Kidney (tissue), 13 donors: ENCODE measurements at regions not wholly inside any gene's neighbourhood (a gene's known extent, or its start where the extent isn't known, plus 50 kb on each side); places are given as distances from the start of the nearest gene placed in this dataset.

Source experiments
- DNase-seq, 5 donors: peaks; one replicate each; pipeline ENCODE4 v3.0.0-alpha.2; 2013 to 2020
- FAIRE-seq: peaks from 2 replicates; lab custom pipeline; 2012; peaks lifted over from hg19 to GRCh38; lab: Jason Lieb, UNC
- H3K27ac ChIP-seq, 2 donors: one replicate each; pipeline ENCODE4 v1.7.0; 2013; ENCODE audit warnings: low read depth in 2 of 2, low read length in 2 of 2, inconsistent platforms in 1 of 2
- H3K27me3 ChIP-seq: one replicate; pipeline ENCODE4 v1.7.1; 2013; ENCODE audit warnings: low read length, inconsistent platforms; ENCODE audit not compliant: control insufficient read depth, insufficient read depth
- H3K36me3 ChIP-seq, 3 donors: one replicate each; pipeline versions ENCODE4 v1.7.0 to v1.7.1; 2013; ENCODE audit warnings: low read length in 3 of 3, control low read depth in 1 of 3, inconsistent platforms in 1 of 3; ENCODE audit not compliant: insufficient read depth in 3 of 3, control insufficient read depth in 2 of 3
- H3K4me1 ChIP-seq, 3 donors: one replicate each; pipeline versions ENCODE4 v1.7.0 to v1.7.1; 2013; ENCODE audit warnings: low read length in 3 of 3, inconsistent platforms in 1 of 3, low read depth in 1 of 3; ENCODE audit not compliant: control insufficient read depth in 2 of 3, insufficient read depth in 2 of 3
- H3K4me3 ChIP-seq, 3 donors: one replicate each; pipeline versions ENCODE4 v1.7.0 to v1.8.1; 2013; ENCODE audit warnings: low read length in 3 of 3, control low read depth in 1 of 3, inconsistent platforms in 1 of 3
- H3K9ac ChIP-seq, 3 donors: one replicate each; pipeline versions ENCODE4 v1.7.0 to v1.7.1; 2013; ENCODE audit warnings: low read length in 3 of 3, control low read depth in 1 of 3, inconsistent platforms in 1 of 3
- H3K9me3 ChIP-seq, 3 donors: one replicate each; pipeline versions ENCODE4 v1.7.0 to v1.7.1; 2013; ENCODE audit warnings: low read length in 3 of 3, control low read depth in 1 of 3, inconsistent platforms in 1 of 3; ENCODE audit not compliant: control insufficient read depth in 2 of 3, insufficient read depth in 1 of 3
- CTCF ChIP-seq: IDR thresholded peaks from 3 replicates; pipeline ENCODE4 v1.5.1; 2012; ENCODE audit warnings: mild to moderate bottlenecking, moderate library complexity, borderline replicate concordance; ENCODE audit not compliant: insufficient read depth; ENCODE audit errors: extremely low read depth
- intact Hi-C: fragments of 100-400 bp; cut with DNase I; formaldehyde crosslinking; loops from one replicate; pipeline ENCODE4 v1.11.1; 2022
- donor health status: control.
- donor health status: control.
- donor health status: control.
- donor health status: control.
- donor health status: control.
- donor health status: DM: yes; HTN: yes; CAD: no.
- donor health status: Normal renal cell carcinoma (clear cell type).

- intact Hi-C loops = no loop called here
- Histone ChIP-seq H3K4me1 (no peaks in the 10 kb centered on the region), H3K9ac (no peak overlapping the region), H3K4me3 (no peak overlapping the region), H3K27ac (no peak overlapping the region), H3K27me3 (no peaks in the 10 kb centered on the region), H3K9me3 (no peaks in the 10 kb centered on the region), H3K36me3 (no peaks in the 10 kb centered on the region)
- no peak for TF ChIP-seq CTCF
- no peak for DNase-seq
- FAIRE-seq = no peak
These were observed 270.7 kb downstream of the HRH4 start for GRCh38 chr18:24731158-24731557.

- no peak for FAIRE-seq
- Histone ChIP-seq H3K27ac (no peak overlapping the region), H3K4me3 (no peak overlapping the region), H3K9me3 (no peaks in the 10 kb centered on the region), H3K9ac (no peak overlapping the region), H3K4me1 (no peaks in the 10 kb centered on the region), H3K27me3 (no peaks in the 10 kb centered on the region), H3K36me3 (no peaks in the 10 kb centered on the region)
- intact Hi-C loops = no loop called here
- DNase-seq = no peak
- TF ChIP-seq CTCF = no peak
These were observed 271.5 kb downstream of the HRH4 start for GRCh38 chr18:24731981-24732380.

- Histone ChIP-seq H3K4me3 (no peak overlapping the region), H3K27ac (no peak overlapping the region), H3K4me1 (no peaks in the 10 kb centered on the region), H3K9me3 (no peaks in the 10 kb centered on the region), H3K27me3 (no peaks in the 10 kb centered on the region), H3K9ac (no peak overlapping the region), H3K36me3 (no peaks in the 10 kb centered on the region)
- intact Hi-C loops = no loop called here
- FAIRE-seq = no peak
- DNase-seq = peak in 4 of 5 donors; percentile 64 to 75 (median 66)
- TF ChIP-seq CTCF = peak; percentile 37
These were observed 273.6 kb downstream of the HRH4 start for GRCh38 chr18:24734058-24734457.

DNA sequence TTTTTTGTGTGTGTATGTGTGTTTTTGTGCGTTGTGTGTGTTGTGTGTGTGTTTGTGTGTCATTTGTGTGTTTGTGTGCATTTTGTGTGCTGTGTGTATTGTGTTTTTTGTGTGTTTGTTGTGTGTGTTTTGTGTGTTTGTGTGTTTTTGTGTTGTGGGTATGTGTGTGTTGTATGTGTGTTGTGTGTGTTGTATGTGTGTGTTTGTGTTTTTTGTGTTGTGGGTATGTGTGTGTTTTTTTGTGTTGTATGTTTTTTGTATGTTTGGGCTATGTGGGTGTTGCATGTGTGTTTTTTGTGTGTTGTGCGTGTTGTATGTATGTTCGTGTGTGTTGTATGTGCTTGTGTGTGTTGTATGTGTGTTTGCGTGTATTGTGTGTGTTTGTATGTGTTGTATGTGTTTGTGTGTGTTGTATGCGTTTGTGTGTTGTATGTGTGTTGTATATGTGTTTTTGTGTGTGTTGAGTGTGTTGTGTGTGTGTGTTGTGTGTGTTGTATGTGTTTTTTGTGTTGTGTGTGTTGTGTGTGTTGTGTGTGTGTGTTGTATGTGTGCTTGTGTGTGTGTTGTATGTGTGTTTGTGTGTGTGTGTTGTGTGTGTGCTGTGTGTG is 275.3 kb downstream of the HRH4 start:
- DNase-seq (peak in 1 of 5 donors; percentile 9), FAIRE-seq (no peak)
- H3K9ac ChIP-seq = no peak overlapping the region
- no peaks in the 10 kb centered on the region for H3K9me3 ChIP-seq
- H3K27ac ChIP-seq = no peak overlapping the region
- H3K4me3 ChIP-seq = no peak overlapping the region
- H3K36me3 ChIP-seq = no peaks in the 10 kb centered on the region
- intact Hi-C loops = no loop called here
- H3K27me3 ChIP-seq = no peaks in the 10 kb centered on the region
- H3K4me1 ChIP-seq = no peaks in the 10 kb centered on the region
- TF ChIP-seq CTCF = no peak
